ENCODE measurements at regions not wholly inside any gene's neighbourhood (a gene's known extent, or its start where the extent isn't known, plus 50 kb on each side); places are given as distances from the start of the nearest gene placed in this dataset.
"Not testable (repeated sequence)": the region's sequence is repeated elsewhere in the genome, so short reads cannot be mapped to it uniquely, and the experiment has no call there.

GRCh38 chr2:240191001-240191400, 50.5 kb upstream of the OTOS start:
- DNase-seq (ENCODE audit: low read depth in 2 of 2): no peak

DNA sequence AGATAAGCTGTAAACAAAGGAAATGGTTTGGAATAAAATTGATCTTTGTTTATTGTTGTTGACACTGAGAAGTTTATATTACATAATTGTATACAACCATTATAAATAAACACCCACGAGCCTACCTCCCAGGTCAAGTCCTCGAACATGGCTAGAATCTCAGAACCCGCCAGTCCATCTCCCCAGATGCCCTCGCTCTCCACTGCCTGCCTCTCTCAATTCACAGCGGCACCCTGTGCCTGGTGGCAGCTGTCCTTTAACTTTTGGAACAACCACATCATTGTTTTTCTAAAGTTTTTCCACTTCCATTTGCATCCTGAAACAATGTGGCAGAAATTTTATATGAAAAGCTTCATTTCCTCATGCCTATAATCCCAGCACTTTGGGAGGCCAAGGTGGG, 52.2 kb upstream of the OTOS start:
- DNase-seq (ENCODE audit: low read depth in 2 of 2): no peak

- not testable (repeated sequence) for DNase-seq (ENCODE audit: low read depth in 2 of 2)
Measured at GRCh38 chr2:240194341-240194762, 53.9 kb upstream of the OTOS start.

DNA sequence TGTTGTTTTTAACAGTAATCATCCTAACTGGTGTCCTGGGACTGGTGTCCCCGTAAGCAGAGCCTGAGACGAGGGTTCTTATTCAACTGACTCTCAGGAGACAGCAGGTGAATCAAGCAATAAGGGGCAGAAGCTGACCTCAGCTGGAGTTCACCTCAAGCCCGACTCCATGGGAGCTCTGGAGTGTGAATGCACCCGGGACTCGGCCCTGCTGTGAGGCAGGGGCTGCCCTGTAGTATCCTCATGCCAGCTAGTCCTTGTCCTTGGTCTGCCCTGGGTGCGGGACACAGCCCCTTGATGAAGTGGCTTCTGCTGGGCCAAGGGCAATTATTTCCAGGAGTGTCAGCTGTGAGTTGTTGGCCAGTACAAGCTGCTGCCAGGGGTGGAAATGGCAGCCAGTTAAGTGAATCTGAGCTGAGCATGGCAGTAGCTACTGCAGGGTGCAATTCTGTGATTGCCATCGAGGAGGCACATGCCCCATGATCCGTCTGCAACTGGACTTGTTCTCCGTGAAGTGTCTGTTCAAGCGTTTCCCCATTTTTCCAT, 54.9 kb upstream of the OTOS start:
- DNase-seq (ENCODE audit: low read depth in 2 of 2): no peak

DNA sequence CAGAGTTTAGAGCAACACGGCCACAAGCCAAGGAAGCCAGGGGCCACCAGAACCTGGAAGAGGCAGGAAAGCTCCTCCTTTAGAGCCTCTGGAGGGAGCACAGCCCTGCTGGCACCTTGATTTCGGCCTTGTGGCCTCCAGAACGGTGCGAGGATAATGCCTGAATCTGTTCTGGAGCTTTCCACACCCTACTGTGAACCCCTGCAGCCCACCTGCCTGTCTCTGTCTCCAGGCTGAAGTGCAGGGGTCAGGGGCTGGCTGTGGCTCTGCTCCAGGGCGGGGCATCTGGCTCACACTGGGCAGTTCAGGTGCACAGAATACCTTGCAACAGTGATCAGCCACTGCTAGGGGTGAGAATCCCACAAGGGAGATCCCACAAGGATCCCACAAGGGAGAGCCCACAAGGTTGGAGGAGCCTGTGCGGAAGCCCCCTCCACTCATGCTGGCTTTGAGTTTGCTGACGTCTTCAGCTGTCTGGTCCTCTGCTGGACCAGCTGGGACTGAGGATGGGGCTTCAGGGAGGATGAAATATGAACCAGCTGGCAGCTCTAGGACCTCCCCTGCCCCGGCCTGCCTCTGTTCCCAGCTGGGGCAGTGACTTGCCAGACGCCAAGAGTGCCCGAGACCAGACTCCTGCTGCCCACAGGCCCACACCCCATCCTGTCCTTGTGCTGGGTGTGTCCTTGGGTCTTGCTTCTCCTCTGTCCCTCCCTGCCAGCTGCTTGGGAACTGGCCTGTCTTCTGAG, 56.4 kb upstream of the OTOS start:
- no peak for DNase-seq (ENCODE audit: low read depth in 2 of 2)

DNA sequence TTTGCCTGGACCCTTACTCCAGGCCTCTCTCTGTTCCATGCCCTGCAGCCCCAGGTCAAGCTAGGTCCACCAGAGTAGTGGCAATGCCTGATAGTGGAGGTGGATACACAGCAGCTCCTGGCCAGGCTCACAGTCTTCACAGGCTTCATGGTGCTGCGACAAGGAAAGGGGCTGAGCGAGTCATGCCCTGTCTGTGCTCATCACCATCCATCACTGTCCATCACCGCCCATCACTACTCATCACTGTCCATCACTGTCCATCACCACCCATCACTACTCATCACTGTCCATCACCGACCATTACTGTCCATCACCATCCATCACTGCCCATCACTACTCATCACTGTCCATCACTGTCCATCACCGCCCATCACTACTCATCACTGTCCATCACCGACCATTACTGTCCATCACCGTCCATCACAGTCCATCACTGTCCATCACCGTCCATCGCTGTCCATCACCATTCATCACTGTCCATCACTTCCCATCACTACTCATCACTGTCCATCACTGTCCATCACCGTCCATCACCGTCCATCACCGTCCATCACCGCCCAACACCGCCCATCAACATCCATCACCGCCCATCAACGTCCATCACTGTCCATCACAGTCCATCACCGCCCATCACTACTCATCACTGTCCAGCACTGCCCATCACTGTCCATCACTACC, 57.1 kb upstream of the OTOS start:
- no peak for DNase-seq (ENCODE audit: low read depth in 2 of 2)

DNA sequence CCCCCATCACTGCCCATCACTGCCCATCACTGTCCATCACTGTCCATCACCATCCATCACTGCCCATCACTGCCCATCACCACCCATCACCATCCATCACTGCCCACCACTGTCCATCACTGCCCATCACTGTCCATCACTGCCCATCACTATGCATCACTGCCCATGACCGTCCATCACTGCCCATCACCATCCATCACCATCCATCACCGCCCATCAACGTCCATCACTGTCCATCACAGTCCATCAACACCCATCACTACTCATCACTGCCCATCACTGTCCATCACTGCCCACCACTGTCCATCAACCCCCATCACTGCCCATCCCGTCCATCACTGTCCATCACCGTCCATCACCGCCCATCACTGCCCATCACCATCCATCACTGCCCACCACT, 57.8 kb upstream of the OTOS start:
- no peak for DNase-seq (ENCODE audit: low read depth in 2 of 2)

GRCh38 chr2:240199133-240199870, 58.8 kb upstream of the OTOS start:
- no peak for DNase-seq (ENCODE audit: low read depth in 2 of 2)

- DNase-seq (ENCODE audit: low read depth in 2 of 2): no peak
Measured at GRCh38 chr2:240200230-240201051, 60.0 kb upstream of the OTOS start.

DNA sequence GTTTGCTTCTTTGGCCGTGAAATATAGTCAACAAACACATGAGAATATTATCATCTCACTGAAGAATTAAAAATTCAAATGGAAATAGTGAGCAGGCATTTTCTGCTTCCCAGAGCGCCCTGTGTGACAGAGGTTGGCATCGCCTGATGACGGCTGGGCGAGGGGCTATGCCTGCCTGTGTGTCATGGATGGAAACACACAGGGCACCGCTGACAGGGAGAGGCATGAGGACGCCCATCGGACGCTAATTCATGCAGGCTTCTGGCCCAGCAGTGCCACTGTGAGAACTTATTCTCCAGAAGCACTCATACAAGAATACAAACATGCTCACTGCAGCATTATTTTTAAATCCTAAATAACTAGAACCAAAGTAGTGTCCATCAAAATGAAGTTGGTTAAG, 61.4 kb upstream of the OTOS start:
- DNase-seq (ENCODE audit: low read depth in 2 of 2): no peak

DNA sequence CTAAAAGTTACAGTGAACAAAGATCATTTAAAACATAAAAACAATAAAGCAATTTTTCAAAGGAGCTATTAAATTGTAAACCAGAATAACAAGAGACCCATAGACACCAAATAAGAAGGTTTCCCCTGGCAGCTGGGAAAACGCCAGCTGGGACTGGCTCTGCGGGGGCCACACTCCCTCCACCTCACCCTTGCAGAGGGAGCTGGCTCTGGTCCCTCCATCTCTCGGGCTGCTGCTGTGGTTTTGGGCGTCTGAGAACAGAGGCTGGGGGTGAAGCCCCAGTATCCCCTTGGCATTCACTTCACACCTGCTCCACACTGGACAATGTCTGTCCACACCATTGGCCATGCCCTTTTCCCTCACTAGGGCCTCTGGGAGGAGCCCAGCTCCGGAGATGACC, 62.1 kb upstream of the OTOS start:
- DNase-seq (ENCODE audit: low read depth in 2 of 2): no peak

GRCh38 chr2:240203031-240203787, 62.8 kb upstream of the OTOS start:
- DNase-seq (ENCODE audit: low read depth in 2 of 2): no peak

- DNase-seq (ENCODE audit: low read depth in 2 of 2): no peak
Measured at GRCh38 chr2:240203788-240204270, 63.4 kb upstream of the OTOS start.

- no peak for DNase-seq (ENCODE audit: low read depth in 2 of 2)
Measured at GRCh38 chr2:240204431-240205276, 64.2 kb upstream of the OTOS start.

- no peak for DNase-seq (ENCODE audit: low read depth in 2 of 2)
Measured at GRCh38 chr2:240205348-240205747, 64.9 kb upstream of the OTOS start.

DNA sequence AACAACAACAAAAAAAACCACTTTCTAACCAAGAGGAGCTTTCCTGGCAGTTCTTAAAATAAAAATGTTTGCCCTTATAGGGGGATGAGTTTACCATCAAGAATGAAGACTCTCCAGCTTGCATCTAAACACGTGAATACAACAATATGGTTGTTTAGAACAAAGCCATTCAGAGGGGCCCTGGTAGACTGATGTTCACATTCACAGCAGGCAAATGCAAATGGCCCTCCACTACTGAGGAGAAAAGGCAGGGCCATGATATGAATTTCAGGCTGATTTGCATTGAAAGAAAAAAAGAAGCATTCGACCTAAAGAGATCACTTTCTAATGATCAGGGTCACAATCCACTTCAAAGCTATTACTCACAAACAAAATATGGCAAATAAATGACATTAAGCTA, 65.3 kb upstream of the OTOS start:
- DNase-seq (ENCODE audit: low read depth in 2 of 2): no peak

DNA sequence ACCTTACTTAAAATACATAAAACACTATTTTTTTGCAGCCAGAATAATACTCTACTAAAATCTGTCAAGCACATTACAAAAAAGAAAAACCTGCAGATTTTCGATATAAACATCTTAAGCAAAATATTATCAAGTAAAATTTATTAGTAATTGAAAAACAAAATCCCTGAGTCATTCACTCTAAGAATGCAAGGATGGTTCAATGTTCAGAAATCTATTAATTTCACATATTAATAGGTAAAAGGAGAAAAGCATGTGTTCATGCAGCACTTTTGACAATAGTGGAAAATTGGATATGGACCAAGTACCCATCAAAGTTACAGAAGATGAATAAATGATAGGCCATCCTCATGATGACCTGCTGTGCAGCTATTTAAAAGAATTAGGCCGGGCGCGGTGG, 66.2 kb upstream of the OTOS start:
- no peak for DNase-seq (ENCODE audit: low read depth in 2 of 2)

DNA sequence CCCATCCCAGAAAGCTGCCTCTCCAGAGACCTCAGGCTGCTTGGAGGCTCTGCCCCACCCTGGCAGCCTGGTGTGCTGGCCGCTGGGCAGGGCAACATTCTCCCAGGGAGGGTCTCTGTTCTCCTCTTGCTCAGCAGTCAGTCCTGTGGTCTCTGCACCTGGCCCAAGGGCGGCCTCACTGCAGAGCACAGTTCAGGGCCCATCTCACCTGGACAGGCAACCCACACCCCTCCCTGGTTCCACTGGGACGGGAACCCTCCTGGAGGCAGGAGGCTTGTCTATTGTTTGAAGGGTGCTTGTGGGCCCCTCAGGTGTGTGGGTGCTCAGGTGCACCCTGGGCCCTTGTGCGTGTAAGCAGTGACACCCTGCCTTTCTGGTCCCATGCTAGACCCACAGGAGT, 67.2 kb upstream of the OTOS start:
- no peak for DNase-seq (ENCODE audit: low read depth in 2 of 2)

DNA sequence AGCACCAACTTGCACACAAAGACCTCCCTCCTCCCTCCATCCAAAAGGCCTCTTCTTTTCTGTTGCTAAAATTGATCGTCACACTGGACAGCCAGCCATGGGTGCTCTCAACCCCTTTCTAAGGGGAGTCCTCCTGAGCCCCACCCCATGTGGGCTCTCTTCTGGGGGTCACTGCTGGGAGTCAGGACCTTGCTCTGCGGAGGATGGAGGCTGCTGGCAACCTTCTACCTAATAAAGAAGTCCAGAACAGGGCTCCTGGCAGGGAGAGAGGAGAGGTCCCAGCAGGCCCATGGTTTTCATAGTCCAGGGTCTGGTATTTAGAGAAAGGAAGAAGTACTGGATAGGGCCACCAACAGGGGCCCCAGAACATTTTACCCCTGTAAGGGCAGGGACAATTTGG, 67.6 kb upstream of the OTOS start:
- no peak for DNase-seq (ENCODE audit: low read depth in 2 of 2)

All from stimulated activated CD8-positive, alpha-beta memory T cell treated with anti-CD3 and anti-CD28 coated beads, Interleukin-15, amount 100 ng/mL, for 4 hours (primary cell).